ENCODE measurements at regions not wholly inside any gene's neighbourhood (a gene's known extent, or its start where the extent isn't known, plus 50 kb on each side); places are given as distances from the start of the nearest gene placed in this dataset.

DNA sequence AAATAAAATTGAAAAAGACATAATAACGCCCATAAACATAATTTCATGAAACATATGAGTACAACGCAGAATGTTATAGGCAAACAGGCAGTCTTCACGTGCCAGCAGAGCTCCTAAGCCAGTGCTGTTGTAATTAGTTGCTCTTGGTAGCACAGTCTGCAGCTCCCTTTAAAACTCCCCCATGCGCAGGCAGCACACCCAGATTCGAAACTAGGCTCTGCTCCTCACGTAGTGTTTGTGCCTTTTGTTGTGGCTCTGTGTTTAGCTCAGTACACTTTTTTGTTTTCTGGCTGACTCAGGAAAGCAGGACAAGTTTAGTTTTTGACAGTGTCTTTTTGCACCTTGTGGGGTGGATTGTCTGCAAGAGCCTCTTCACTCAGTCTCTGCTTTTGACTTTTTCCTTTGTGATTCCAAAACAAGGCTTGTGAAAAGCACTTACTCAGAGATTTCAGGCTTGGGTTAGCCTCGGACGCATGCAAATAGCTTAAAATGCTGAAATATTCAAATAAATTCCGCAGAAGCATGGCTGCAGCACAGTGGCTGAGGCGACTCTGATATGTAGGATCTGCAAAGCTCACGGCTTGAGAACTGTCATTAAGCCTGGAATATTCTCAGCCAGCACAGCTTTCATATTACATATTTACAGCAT, 113.6 kb downstream of the IRX1 start:
- Histone ChIP-seq H3K9me2 (ENCODE audit: insufficient read depth) (peaks cover 28% of the 10 kb centered on the region), H3K36me3 (ENCODE audit: insufficient read depth) (no peaks in the 10 kb centered on the region), H3K27me3 (ENCODE audit: insufficient read depth) (no peaks in the 10 kb centered on the region), H3K79me2 (replicated peaks; ENCODE audit: insufficient read depth) (no peaks in the 10 kb centered on the region), H2AFZ (peak overlapping the region; percentile 48), H3K27ac (ENCODE audit: low read depth) (peak overlapping the region; percentile 65), H3F3A (replicated peaks; ENCODE audit: low read depth) (peaks cover 4% of the 10 kb centered on the region; the same call in 1 of the 2 replicates), H4K20me1 (replicated peaks; ENCODE audit: insufficient read depth) (no peaks in the 10 kb centered on the region), H3K4me3 (peak overlapping the region; percentile 16), H3K4me2 (peak overlapping the region; percentile 63), H3K4me1 (ENCODE audit: insufficient read depth) (peaks cover 20% of the 10 kb centered on the region)
- peak overlapping the region; percentile 51 for H3K4me3 Mint-ChIP-seq
- ATAC-seq: peak; percentile 83
- peak overlapping the region; percentile 97 for H3K27ac Mint-ChIP-seq
- TF ChIP-seq EZH2 (IDR thresholded peaks at IDR 0.05; ENCODE audit: low read depth, unreplicated experiment) (no peak), POLR2AphosphoS5 (IDR thresholded peaks at IDR 0.05; ENCODE audit: low read depth) (no peak), ZNF114 (CRISPR knock-in tag; IDR thresholded peaks at IDR 0.05) (no peak), EZH2phosphoT487 (IDR thresholded peaks at IDR 0.05; ENCODE audit: unreplicated experiment) (no peak), CREB1 (CRISPR knock-in tag; IDR thresholded peaks at IDR 0.05; ENCODE audit: low read depth) (no peak), NANOG (IDR thresholded peaks at IDR 0.05; ENCODE audit: borderline replicate concordance) (no peak), STAT1 (IDR thresholded peaks at IDR 0.05; ENCODE audit: unreplicated experiment) (no peak), JUNB (IDR thresholded peaks at IDR 0.05; ENCODE audit: unreplicated experiment) (no peak), ZNF331 (CRISPR knock-in tag; IDR thresholded peaks at IDR 0.05; ENCODE audit: low read depth) (no peak)
- TF ChIP-seq, protein P1, sequence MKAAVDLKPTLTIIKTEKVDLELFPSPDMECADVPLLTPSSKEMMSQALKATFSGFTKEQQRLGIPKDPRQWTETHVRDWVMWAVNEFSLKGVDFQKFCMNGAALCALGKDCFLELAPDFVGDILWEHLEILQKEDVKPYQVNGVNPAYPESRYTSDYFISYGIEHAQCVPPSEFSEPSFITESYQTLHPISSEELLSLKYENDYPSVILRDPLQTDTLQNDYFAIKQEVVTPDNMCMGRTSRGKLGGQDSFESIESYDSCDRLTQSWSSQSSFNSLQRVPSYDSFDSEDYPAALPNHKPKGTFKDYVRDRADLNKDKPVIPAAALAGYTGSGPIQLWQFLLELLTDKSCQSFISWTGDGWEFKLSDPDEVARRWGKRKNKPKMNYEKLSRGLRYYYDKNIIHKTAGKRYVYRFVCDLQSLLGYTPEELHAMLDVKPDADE (IDR thresholded peaks at IDR 0.05): no peak
- TF ChIP-seq, protein P2, sequence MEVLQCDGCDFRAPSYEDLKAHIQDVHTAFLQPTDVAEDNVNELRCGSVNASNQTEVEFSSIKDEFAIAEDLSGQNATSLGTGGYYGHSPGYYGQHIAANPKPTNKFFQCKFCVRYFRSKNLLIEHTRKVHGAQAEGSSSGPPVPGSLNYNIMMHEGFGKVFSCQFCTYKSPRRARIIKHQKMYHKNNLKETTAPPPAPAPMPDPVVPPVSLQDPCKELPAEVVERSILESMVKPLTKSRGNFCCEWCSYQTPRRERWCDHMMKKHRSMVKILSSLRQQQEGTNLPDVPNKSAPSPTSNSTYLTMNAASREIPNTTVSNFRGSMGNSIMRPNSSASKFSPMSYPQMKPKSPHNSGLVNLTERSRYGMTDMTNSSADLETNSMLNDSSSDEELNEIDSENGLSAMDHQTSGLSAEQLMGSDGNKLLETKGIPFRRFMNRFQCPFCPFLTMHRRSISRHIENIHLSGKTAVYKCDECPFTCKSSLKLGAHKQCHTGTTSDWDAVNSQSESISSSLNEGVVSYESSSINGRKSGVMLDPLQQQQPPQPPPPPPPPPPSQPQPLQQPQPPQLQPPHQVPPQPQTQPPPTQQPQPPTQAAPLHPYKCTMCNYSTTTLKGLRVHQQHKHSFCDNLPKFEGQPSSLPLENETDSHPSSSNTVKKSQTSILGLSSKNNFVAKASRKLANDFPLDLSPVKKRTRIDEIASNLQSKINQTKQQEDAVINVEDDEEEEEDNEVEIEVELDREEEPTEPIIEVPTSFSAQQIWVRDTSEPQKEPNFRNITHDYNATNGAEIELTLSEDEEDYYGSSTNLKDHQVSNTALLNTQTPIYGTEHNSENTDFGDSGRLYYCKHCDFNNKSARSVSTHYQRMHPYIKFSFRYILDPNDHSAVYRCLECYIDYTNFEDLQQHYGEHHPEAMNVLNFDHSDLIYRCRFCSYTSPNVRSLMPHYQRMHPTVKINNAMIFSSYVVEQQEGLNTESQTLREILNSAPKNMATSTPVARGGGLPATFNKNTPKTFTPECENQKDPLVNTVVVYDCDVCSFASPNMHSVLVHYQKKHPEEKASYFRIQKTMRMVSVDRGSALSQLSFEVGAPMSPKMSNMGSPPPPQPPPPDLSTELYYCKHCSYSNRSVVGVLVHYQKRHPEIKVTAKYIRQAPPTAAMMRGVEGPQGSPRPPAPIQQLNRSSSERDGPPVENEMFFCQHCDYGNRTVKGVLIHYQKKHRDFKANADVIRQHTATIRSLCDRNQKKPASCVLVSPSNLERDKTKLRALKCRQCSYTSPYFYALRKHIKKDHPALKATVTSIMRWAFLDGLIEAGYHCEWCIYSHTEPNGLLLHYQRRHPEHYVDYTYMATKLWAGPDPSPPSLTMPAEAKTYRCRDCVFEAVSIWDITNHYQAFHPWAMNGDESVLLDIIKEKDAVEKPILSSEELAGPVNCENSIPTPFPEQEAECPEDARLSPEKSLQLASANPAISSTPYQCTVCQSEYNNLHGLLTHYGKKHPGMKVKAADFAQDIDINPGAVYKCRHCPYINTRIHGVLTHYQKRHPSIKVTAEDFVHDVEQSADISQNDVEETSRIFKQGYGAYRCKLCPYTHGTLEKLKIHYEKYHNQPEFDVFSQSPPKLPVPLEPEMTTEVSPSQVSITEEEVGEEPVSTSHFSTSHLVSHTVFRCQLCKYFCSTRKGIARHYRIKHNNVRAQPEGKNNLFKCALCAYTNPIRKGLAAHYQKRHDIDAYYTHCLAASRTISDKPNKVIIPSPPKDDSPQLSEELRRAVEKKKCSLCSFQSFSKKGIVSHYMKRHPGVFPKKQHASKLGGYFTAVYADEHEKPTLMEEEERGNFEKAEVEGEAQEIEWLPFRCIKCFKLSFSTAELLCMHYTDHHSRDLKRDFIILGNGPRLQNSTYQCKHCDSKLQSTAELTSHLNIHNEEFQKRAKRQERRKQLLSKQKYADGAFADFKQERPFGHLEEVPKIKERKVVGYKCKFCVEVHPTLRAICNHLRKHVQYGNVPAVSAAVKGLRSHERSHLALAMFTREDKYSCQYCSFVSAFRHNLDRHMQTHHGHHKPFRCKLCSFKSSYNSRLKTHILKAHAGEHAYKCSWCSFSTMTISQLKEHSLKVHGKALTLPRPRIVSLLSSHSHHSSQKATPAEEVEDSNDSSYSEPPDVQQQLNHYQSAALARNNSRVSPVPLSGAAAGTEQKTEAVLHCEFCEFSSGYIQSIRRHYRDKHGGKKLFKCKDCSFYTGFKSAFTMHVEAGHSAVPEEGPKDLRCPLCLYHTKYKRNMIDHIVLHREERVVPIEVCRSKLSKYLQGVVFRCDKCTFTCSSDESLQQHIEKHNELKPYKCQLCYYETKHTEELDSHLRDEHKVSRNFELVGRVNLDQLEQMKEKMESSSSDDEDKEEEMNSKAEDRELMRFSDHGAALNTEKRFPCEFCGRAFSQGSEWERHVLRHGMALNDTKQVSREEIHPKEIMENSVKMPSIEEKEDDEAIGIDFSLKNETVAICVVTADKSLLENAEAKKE (CRISPR knock-in tag; IDR thresholded peaks at IDR 0.05): no peak
- TF ChIP-seq, protein P3, sequence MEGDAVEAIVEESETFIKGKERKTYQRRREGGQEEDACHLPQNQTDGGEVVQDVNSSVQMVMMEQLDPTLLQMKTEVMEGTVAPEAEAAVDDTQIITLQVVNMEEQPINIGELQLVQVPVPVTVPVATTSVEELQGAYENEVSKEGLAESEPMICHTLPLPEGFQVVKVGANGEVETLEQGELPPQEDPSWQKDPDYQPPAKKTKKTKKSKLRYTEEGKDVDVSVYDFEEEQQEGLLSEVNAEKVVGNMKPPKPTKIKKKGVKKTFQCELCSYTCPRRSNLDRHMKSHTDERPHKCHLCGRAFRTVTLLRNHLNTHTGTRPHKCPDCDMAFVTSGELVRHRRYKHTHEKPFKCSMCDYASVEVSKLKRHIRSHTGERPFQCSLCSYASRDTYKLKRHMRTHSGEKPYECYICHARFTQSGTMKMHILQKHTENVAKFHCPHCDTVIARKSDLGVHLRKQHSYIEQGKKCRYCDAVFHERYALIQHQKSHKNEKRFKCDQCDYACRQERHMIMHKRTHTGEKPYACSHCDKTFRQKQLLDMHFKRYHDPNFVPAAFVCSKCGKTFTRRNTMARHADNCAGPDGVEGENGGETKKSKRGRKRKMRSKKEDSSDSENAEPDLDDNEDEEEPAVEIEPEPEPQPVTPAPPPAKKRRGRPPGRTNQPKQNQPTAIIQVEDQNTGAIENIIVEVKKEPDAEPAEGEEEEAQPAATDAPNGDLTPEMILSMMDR (conservative IDR thresholded peaks at IDR 0.05; ENCODE audit: low read depth in 2 of 2): no peak
- TF ChIP-seq, protein P4, sequence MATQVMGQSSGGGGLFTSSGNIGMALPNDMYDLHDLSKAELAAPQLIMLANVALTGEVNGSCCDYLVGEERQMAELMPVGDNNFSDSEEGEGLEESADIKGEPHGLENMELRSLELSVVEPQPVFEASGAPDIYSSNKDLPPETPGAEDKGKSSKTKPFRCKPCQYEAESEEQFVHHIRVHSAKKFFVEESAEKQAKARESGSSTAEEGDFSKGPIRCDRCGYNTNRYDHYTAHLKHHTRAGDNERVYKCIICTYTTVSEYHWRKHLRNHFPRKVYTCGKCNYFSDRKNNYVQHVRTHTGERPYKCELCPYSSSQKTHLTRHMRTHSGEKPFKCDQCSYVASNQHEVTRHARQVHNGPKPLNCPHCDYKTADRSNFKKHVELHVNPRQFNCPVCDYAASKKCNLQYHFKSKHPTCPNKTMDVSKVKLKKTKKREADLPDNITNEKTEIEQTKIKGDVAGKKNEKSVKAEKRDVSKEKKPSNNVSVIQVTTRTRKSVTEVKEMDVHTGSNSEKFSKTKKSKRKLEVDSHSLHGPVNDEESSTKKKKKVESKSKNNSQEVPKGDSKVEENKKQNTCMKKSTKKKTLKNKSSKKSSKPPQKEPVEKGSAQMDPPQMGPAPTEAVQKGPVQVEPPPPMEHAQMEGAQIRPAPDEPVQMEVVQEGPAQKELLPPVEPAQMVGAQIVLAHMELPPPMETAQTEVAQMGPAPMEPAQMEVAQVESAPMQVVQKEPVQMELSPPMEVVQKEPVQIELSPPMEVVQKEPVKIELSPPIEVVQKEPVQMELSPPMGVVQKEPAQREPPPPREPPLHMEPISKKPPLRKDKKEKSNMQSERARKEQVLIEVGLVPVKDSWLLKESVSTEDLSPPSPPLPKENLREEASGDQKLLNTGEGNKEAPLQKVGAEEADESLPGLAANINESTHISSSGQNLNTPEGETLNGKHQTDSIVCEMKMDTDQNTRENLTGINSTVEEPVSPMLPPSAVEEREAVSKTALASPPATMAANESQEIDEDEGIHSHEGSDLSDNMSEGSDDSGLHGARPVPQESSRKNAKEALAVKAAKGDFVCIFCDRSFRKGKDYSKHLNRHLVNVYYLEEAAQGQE (IDR thresholded peaks at IDR 0.05; ENCODE audit: unreplicated experiment): no peak
- peaks cover 17% of the 10 kb centered on the region for H3K4me1 Mint-ChIP-seq
- peak; percentile 47 for DNase-seq (ENCODE audit: low spot score)
- H3K27me3 Mint-ChIP-seq (ENCODE audit: insufficient read depth, low read depth, poor library complexity): peaks cover 6% of the 10 kb centered on the region
- no peaks in the 10 kb centered on the region; the same call in 2 of the 3 replicates for H3K9me3 Mint-ChIP-seq
- H3K36me3 Mint-ChIP-seq (ENCODE audit: low read depth): no peaks in the 10 kb centered on the region

All from GM23338 (cell line).